Sigmoid colon (tissue), 4 donors: ENCODE measurements at regions not wholly inside any gene's neighbourhood (a gene's known extent, or its start where the extent isn't known, plus 50 kb on each side); places are given as distances from the start of the nearest gene placed in this dataset.
"Not testable (repeated sequence)": the region's sequence is repeated elsewhere in the genome, so short reads cannot be mapped to it uniquely, and the experiment has no call there.

ENCODE experiments used
- CTCF ChIP-seq, 4 experiments: fragments of 450-650 bp in 3 of 4; fragments of 200-600 bp in 1 of 4; IDR thresholded peaks; one replicate each; pipeline ENCODE4 v1.5.1; 2016 to 2019; ENCODE audit warnings: antibody characterized with exemption in 4 of 4, mild to moderate bottlenecking in 3 of 4, moderate library complexity in 2 of 4
- EP300 ChIP-seq, 4 donors: sonication (generic); formaldehyde crosslinking; IDR thresholded peaks; one replicate each; pipeline ENCODE4 v1.6.1; 2017; ENCODE audit warnings: antibody characterized with exemption in 4 of 4
- POLR2A ChIP-seq, 2 donors: fragments of 450-650 bp; IDR thresholded peaks; one replicate each; pipeline ENCODE4 v1.6.1; 2016; ENCODE audit warnings: antibody characterized with exemption in 2 of 2, mild to moderate bottlenecking in 2 of 2, moderate library complexity in 2 of 2

GRCh38 chr16:16624367-16624766, 245.4 kb downstream of the NPIPA7 start:
- TF ChIP-seq CTCF, POLR2A, EP300 (IDR thresholded peaks at IDR 0.05): not testable (repeated sequence)
